WI38 (cell line): ENCODE measurements at regions not wholly inside any gene's neighbourhood (a gene's known extent, or its start where the extent isn't known, plus 50 kb on each side); places are given as distances from the start of the nearest gene placed in this dataset.

Experiments
- H3K4me3 ChIP-seq: 2 replicates; pipeline ENCODE4 v1.5.1; 2011; ENCODE audit warnings: low read depth, mild to moderate bottlenecking, control low read depth, low read length
- TF ChIP-seq, protein P1 (sequence below): IDR thresholded peaks from 2 replicates; pipeline ENCODE4 v1.5.1; 2012; ENCODE audit warnings: low read depth, mild to moderate bottlenecking, control low read depth, low read length

DNA sequence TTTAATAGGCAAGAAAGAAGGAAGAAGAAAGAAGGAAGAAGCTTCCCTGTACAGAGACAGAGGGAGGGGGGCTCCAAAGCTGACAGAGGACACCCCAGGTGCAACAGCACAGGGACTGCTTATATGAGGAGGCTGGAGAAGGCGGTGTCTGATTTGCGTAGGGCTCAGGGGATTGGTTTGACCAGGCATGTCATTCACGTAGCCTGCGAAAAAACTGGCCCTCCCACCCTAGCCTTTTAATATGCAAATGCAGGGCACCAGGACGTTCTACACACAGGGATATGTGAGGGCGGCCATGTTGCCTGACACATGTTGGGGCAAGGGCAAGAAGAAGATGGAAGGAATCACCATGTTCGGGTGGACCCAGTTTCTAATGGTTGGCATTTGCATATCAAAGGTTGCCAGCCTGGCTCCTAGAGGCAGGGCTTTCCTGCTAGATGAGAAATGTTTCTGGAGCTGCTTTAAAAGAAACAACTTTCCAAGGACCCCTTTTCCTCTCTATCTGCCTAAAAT, 305.4 kb upstream of the CDYL start:
- TF ChIP-seq, protein P1, sequence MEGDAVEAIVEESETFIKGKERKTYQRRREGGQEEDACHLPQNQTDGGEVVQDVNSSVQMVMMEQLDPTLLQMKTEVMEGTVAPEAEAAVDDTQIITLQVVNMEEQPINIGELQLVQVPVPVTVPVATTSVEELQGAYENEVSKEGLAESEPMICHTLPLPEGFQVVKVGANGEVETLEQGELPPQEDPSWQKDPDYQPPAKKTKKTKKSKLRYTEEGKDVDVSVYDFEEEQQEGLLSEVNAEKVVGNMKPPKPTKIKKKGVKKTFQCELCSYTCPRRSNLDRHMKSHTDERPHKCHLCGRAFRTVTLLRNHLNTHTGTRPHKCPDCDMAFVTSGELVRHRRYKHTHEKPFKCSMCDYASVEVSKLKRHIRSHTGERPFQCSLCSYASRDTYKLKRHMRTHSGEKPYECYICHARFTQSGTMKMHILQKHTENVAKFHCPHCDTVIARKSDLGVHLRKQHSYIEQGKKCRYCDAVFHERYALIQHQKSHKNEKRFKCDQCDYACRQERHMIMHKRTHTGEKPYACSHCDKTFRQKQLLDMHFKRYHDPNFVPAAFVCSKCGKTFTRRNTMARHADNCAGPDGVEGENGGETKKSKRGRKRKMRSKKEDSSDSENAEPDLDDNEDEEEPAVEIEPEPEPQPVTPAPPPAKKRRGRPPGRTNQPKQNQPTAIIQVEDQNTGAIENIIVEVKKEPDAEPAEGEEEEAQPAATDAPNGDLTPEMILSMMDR = no peak
- H3K4me3 ChIP-seq = no peak overlapping the region

DNA sequence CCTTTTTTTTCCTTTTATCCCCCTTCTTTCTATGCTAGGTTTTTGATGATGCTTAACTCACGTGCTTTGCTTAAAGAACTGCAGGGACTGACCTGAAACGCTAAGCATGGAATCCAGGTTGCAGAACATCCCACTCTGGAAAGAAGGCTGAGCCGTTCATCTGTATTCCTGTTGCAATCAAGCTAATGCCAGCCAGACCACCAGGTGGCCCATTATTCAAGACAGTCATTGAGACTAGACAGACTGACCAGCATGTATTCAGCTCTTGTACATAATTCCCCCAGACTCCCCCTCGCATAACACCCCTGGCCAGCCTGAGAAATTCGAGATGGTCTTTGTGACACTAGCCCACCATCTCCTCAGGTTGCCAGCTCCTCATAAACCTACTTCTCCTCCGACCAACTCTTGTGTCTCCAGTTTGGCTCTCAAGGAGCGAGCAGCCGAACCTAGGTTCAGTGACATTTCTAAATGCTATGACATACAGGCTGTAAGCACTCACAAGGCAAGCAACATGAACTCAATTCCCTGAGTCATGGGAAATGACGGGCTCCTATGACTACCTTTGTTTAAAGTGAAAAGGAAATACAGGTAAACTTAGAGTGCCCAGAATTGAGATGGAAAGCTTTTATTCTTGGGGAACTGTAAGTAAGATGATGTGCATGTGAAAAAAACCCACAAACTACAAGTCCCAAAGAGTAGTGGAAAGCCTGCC, 309.3 kb upstream of the CDYL start:
- no peak overlapping the region for H3K4me3 ChIP-seq
- TF ChIP-seq, protein P1 = no peak

DNA sequence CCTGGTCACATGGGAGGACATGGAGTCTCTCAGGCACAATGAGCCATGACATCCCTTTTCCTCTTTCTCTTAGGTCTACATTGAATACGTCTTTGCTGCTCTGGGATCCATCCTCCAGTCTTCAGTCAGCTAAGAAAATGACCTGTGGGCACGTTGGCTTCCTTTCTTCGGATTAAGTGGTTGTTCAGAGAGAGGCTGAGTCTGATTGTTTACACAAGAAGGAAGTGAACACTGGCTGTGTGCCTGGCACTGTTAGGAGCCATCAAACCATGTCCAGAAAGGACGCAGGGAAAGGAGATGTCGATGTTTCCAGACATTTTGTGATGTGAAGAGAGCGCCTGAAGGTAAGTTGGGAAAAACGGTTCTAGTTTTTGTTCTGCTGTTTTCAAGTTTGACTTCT, 309.9 kb upstream of the CDYL start:
- TF ChIP-seq, protein P1 = no peak
- H3K4me3 ChIP-seq = no peak overlapping the region

DNA sequence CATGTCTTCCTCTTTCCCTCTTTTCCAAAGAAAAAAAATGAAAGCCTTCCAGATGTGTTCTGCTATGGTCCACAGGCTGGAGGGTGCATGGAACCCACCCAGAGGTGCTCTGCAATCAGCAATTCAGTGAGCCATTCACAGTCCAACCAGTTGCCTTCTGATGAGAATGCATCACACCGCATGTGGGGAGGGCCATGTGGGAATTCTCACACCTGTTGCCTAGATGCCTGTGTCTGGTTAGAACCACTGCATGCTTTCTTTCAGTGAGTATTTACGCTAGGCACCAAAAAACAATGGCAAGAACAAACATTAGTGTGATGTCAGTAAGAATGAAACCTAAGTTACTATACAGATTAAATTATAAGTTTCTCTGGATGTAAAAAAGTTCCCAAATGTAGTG, 311.6 kb upstream of the CDYL start:
- TF ChIP-seq, protein P1 = no peak
- H3K4me3 ChIP-seq = no peak overlapping the region

DNA sequence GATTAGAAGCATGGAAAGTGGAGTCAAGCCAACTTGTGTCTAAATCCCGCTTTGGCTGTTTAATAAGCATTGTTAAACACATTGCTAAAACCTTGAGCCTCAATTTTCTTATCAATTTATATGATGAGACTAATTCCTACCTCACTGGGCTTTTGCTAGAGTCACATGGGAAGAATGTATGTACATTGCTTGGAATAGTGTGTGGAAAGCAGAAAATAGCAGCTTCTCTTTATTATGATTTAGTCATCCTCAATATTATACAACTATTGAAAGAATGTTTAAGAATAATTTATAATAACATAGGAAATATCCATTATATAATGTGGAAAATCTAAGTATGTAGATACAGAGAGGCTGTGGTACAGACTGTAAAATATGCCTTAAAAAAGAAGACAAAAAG, 313.0 kb upstream of the CDYL start:
- TF ChIP-seq, protein P1 = no peak
- no peak overlapping the region for H3K4me3 ChIP-seq

DNA sequence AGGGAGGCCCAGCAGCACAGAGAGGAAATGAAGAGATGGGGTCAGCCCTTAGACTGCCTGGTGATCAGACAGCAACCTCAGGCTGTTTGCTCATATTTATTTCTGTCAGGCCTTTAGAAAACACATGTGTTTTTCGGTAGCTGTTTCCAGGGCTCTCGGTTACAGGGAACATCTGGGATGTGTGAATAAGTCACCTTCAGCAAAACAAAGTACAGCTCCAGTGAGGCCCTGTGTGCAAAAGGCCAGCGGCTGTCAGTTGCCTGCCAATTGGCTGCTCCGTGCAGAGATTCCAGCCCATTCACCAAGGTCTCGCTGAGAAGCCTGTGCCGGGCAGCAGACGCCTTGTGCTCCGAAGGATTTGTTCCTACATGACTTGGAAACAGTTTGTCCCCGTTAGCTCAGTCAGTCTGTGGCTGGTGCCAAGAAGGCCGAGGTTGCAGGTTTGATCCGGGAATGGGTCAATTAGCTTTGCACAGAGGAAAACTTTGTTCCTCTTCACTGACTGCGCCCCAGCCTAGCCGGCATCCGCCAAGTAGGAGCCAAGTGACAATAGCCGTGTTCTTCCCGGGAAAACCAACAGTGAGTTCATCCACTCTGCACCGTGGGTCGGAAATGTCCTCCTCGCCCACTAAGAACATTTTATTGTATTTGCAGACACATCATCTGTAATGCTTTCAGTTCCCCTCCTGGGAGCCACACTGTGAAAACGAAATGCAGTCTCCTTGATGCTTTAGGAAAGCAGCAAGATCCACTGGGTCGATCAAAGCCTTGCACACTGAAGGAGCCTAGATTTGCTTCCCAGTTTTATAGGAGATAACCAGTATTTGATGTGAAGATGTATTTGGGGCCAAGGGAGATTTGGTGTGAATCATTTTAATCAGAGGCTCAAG, 315.4 kb upstream of the CDYL start:
- no peak overlapping the region for H3K4me3 ChIP-seq
- TF ChIP-seq, protein P1 = no peak

DNA sequence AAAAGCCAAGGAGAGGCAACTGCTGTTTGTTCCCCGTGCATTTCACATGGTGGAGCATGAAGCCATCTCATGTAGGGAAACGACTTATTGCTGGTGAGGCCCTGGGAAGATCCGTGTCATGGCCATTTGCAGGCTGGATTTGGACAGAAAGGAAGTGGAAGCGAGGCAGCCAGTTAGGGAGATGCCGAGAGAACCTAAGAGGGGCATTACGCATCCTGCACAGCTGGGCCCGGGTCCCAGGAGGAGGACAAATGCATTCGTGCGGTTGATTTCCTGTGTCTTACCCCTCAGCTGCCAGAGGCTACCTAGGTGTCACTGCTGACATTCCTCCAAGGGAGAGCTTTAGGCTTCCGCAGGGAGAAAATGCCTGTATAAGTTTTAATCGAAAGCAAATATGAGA, 316.2 kb upstream of the CDYL start:
- no peak overlapping the region for H3K4me3 ChIP-seq
- TF ChIP-seq, protein P1 = no peak
